Endodermal cell (in vitro differentiated cells): ENCODE measurements at regions not wholly inside any gene's neighbourhood (a gene's known extent, or its start where the extent isn't known, plus 50 kb on each side); places are given as distances from the start of the nearest gene placed in this dataset.

Source experiments
- DNase-seq: peaks from one replicate; pipeline ENCODE4 v3.0.0-alpha.2; 2017
- H3K27ac ChIP-seq: 2 replicates; pipeline ENCODE4 v1.5.1; 2013; ENCODE audit warnings: mild to moderate bottlenecking, low read depth, low read length, moderate library complexity
- H3K27me3 ChIP-seq: 2 replicates; pipeline ENCODE4 v1.6.1; 2013; ENCODE audit warnings: mild to moderate bottlenecking, low read length, moderate library complexity; ENCODE audit not compliant: insufficient read depth, control insufficient read depth, poor library complexity, severe bottlenecking
- H3K36me3 ChIP-seq: 2 replicates; pipeline ENCODE4 v1.7.0; 2013; ENCODE audit warnings: mild to moderate bottlenecking, low read length, moderate library complexity; ENCODE audit not compliant: control insufficient read depth, insufficient read depth
- H3K4me1 ChIP-seq: one replicate; pipeline ENCODE4 v1.7.0; 2013; ENCODE audit warnings: low read length; ENCODE audit not compliant: control insufficient read depth, insufficient read depth
- H3K4me3 ChIP-seq: 2 replicates; pipeline ENCODE4 v1.5.1; 2013; ENCODE audit warnings: mild to moderate bottlenecking, low read length, moderate library complexity
- H3K9ac ChIP-seq: 2 replicates; pipeline ENCODE4 v1.6.1; 2013; ENCODE audit warnings: mild to moderate bottlenecking, low read length, moderate library complexity; ENCODE audit not compliant: poor library complexity, severe bottlenecking; ENCODE audit errors: extremely low read depth
- H3K9me3 ChIP-seq: 2 replicates; pipeline ENCODE4 v1.6.1; 2013; ENCODE audit warnings: mild to moderate bottlenecking, low read length, moderate library complexity; ENCODE audit not compliant: control insufficient read depth
- H3K27ac Mint-ChIP-seq: 2 replicates; pipeline ENCODE4 v1.8.0; 2020; ENCODE audit warnings: mixed read lengths
- H3K27me3 Mint-ChIP-seq: 2 replicates; pipeline ENCODE4 v1.8.0; 2021; ENCODE audit warnings: mild to moderate bottlenecking, mixed read lengths; ENCODE audit not compliant: insufficient read depth
- H3K36me3 Mint-ChIP-seq: 2 replicates; pipeline ENCODE4 v1.8.0; 2020; ENCODE audit warnings: low read depth, mixed read lengths
- H3K4me1 Mint-ChIP-seq: 2 replicates; pipeline ENCODE4 v1.8.0; 2020; ENCODE audit warnings: mixed read lengths
- H3K4me3 Mint-ChIP-seq: 2 replicates; pipeline ENCODE4 v1.8.0; 2020; ENCODE audit warnings: mild to moderate bottlenecking, moderate library complexity, mixed read lengths
- H3K9me3 Mint-ChIP-seq: 2 replicates; pipeline ENCODE4 v1.8.0; 2020; ENCODE audit warnings: mild to moderate bottlenecking, mixed read lengths
- CTCF ChIP-seq: fragments of 200-600 bp; sonication (generic); conservative IDR thresholded peaks from 2 replicates; pipeline ENCODE4 v1.5.0; 2021; ENCODE audit warnings: antibody characterized with exemption, mild to moderate bottlenecking
- whole genome bisulfite sequencing, 2 experiments: methylation state at CpG; one replicate each; pipeline versions ENCODE4 v1.1.5 to v1.1.7; 2013; ENCODE audit warnings: missing lambda C conversion rate in 2 of 2, mixed read lengths in 1 of 2; ENCODE audit not compliant: insufficient coverage in 1 of 2, insufficient read length in 1 of 2; 5-methylcytosine and 5-hydroxymethylcytosine counted together

DNA sequence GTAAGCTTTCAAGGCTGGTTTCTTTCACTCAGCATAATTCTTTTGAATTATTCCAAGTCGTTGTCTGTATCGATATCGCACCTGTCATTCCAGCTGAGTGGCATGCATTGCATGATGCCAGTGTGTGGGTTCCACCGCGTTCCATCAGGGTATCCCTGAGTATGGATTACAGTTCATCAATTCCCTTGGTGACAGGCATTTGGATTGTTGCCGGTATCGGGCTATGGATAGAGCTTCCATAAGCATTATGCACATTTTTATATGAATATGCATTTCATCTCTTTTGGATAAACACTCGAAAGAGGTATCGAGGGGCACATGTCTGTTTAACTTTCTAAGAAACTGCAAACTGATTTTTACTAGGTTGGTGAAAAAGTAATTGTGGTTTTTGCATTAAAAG lies 698.8 kb downstream of the BRD1 start:
- Mint-ChIP-seq H3K36me3 (no peaks in the 10 kb centered on the region), H3K4me3 (no peak overlapping the region), H3K27ac (no peak overlapping the region), H3K9me3 (no peaks in the 10 kb centered on the region), H3K4me1 (no peaks in the 10 kb centered on the region), H3K27me3 (no peaks in the 10 kb centered on the region)
- no peak overlapping the region for H3K9ac ChIP-seq
- H3K27ac ChIP-seq = no peak overlapping the region
- no peak for DNase-seq
- TF ChIP-seq CTCF = no peak
- whole genome bisulfite sequencing, 2 experiments = 91 to 93% methylated on average over 3 to 9 of the region's 9 CpGs
- H3K9me3 ChIP-seq = no peaks in the 10 kb centered on the region
- H3K4me1 ChIP-seq = no peaks in the 10 kb centered on the region
- H3K27me3 ChIP-seq = no peaks in the 10 kb centered on the region
- H3K36me3 ChIP-seq = no peaks in the 10 kb centered on the region
- H3K4me3 ChIP-seq = no peak overlapping the region

DNA sequence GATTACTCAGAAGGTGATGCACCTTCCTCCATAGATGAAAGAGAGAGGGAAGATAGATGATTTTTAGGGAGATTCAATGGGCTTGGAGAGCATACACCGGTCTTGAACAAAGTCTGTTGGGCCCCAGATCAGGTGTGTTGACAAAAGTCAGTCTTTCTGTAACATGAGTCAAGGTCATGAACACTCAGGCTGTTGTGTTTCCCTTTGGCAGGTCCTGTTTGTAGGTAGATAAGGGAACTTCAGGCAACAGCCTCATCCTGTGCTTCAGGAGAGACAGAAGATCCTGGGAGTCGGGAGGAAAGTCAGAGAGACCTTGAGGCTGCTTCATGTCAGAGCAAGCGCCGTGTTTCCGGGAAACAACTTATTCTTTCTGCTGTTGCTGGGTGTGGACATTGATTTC lies 703.1 kb downstream of the BRD1 start:
- H3K4me3 ChIP-seq = no peak overlapping the region
- no peak for DNase-seq
- H3K36me3 ChIP-seq = no peaks in the 10 kb centered on the region
- Mint-ChIP-seq H3K4me3 (no peak overlapping the region), H3K27ac (no peak overlapping the region), H3K27me3 (no peaks in the 10 kb centered on the region), H3K4me1 (peaks cover 19% of the 10 kb centered on the region), H3K9me3 (no peaks in the 10 kb centered on the region), H3K36me3 (no peaks in the 10 kb centered on the region)
- H3K27ac ChIP-seq = no peak overlapping the region
- WGBS, 2 experiments = 77 to 93% methylated on average over 5 of the region's 5 CpGs
- no peaks in the 10 kb centered on the region for H3K9me3 ChIP-seq
- TF ChIP-seq CTCF = no peak
- peaks cover 14% of the 10 kb centered on the region for H3K4me1 ChIP-seq
- no peak overlapping the region for H3K9ac ChIP-seq
- H3K27me3 ChIP-seq = no peaks in the 10 kb centered on the region

GRCh38 chr22:49123621-49124192 lies 704.0 kb downstream of the BRD1 start:
- no peaks in the 10 kb centered on the region for H3K27me3 Mint-ChIP-seq
- no peak overlapping the region for H3K27ac Mint-ChIP-seq
- no peak overlapping the region for H3K4me3 Mint-ChIP-seq
- WGBS, 2 experiments = 87 to 89% methylated on average over 9 to 11 of the region's 11 CpGs
- TF ChIP-seq CTCF = no peak
- H3K9me3 Mint-ChIP-seq = no peaks in the 10 kb centered on the region
- no peaks in the 10 kb centered on the region for H3K27me3 ChIP-seq
- H3K27ac ChIP-seq = no peak overlapping the region
- H3K36me3 Mint-ChIP-seq = no peaks in the 10 kb centered on the region
- H3K4me1 ChIP-seq = peaks cover 16% of the 10 kb centered on the region
- peaks cover 25% of the 10 kb centered on the region for H3K4me1 Mint-ChIP-seq
- no peak overlapping the region for H3K4me3 ChIP-seq
- no peaks in the 10 kb centered on the region for H3K9me3 ChIP-seq
- no peak overlapping the region for H3K9ac ChIP-seq
- no peak for DNase-seq
- H3K36me3 ChIP-seq = no peaks in the 10 kb centered on the region
